PC-3 (cell line): ENCODE measurements at regions not wholly inside any gene's neighbourhood (a gene's known extent, or its start where the extent isn't known, plus 50 kb on each side); places are given as distances from the start of the nearest gene placed in this dataset.

ENCODE experiments used
- EZH2 ChIP-seq: fragments of 300-600 bp; sonication (generic); IDR thresholded peaks from one replicate; pipeline ENCODE4 v1.6.1; 2017; ENCODE audit warnings: antibody characterized with exemption, mild to moderate bottlenecking, low read length; ENCODE audit not compliant: unreplicated experiment
- TF ChIP-seq, protein P1 (sequence below): fragments of 300-600 bp; sonication (generic); conservative IDR thresholded peaks from 2 replicates; pipeline ENCODE4 v1.5.1; 2017; ENCODE audit warnings: antibody characterized with exemption, low read depth, mild to moderate bottlenecking, low read length

- TF ChIP-seq, protein P1, sequence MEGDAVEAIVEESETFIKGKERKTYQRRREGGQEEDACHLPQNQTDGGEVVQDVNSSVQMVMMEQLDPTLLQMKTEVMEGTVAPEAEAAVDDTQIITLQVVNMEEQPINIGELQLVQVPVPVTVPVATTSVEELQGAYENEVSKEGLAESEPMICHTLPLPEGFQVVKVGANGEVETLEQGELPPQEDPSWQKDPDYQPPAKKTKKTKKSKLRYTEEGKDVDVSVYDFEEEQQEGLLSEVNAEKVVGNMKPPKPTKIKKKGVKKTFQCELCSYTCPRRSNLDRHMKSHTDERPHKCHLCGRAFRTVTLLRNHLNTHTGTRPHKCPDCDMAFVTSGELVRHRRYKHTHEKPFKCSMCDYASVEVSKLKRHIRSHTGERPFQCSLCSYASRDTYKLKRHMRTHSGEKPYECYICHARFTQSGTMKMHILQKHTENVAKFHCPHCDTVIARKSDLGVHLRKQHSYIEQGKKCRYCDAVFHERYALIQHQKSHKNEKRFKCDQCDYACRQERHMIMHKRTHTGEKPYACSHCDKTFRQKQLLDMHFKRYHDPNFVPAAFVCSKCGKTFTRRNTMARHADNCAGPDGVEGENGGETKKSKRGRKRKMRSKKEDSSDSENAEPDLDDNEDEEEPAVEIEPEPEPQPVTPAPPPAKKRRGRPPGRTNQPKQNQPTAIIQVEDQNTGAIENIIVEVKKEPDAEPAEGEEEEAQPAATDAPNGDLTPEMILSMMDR, result no peak
- TF ChIP-seq EZH2, result no peak
These were observed 69.2 kb upstream of the SLC6A6 start for GRCh38 chr3:14333215-14333614.
